ENCODE measurements at regions not wholly inside any gene's neighbourhood (a gene's known extent, or its start where the extent isn't known, plus 50 kb on each side); places are given as distances from the start of the nearest gene placed in this dataset.
A peak's percentile ranks its signal among the peaks of the same experiment; 100 is the strongest.

DNA sequence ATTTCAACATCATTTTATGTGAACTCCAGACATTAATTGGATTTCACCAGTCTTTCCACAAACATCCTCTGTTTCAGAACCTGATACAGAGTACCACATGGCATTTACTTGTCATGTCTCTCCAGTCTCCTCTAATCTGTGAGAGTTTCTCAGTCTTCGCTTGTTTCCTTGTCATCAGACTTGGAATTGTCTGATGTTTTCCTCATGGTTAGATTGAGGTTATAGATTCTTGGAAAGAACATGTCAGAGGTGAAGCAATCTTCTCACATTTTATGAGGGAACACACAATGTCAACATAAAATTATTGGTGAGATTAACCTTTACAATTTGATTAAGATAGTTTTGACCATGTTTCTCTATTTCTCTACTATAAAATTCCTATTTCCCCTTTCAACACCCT is 74.9 kb upstream of the TMPRSS15 start:
- ATAC-seq (peak; percentile 55), DNase-seq (no peak)
- no peak overlapping the region for H3K4me3 ChIP-seq
- TF ChIP-seq, protein P1, sequence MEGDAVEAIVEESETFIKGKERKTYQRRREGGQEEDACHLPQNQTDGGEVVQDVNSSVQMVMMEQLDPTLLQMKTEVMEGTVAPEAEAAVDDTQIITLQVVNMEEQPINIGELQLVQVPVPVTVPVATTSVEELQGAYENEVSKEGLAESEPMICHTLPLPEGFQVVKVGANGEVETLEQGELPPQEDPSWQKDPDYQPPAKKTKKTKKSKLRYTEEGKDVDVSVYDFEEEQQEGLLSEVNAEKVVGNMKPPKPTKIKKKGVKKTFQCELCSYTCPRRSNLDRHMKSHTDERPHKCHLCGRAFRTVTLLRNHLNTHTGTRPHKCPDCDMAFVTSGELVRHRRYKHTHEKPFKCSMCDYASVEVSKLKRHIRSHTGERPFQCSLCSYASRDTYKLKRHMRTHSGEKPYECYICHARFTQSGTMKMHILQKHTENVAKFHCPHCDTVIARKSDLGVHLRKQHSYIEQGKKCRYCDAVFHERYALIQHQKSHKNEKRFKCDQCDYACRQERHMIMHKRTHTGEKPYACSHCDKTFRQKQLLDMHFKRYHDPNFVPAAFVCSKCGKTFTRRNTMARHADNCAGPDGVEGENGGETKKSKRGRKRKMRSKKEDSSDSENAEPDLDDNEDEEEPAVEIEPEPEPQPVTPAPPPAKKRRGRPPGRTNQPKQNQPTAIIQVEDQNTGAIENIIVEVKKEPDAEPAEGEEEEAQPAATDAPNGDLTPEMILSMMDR (IDR thresholded peaks at IDR 0.05) = no peak
- no peaks in the 10 kb centered on the region for H3K4me1 ChIP-seq (ENCODE audit: low read depth)
- H3K9me3 ChIP-seq = no peaks in the 10 kb centered on the region
- no peaks in the 10 kb centered on the region for H3K36me3 ChIP-seq (ENCODE audit: low read depth)
- intact Hi-C loops (cut with DNase I, micrococcal nuclease) = no loop called here

DNA sequence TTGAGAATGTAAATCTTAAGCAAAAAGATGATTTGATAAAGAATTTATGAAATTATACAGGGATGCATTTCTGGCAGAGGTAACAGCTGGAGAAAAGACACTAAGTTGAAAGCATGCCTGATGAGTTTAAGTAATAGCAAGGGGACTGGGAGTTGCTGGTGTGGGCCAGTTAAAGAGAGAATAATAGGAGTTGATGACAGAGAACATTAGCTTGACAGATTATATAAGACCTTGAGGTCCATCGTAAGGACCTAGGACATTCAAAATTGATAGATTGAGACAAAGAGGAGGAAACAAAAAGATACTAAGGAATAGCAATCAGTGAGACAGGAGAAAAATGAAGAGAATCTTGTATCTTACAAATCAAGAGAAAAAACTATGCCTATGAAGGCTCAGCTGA is 84.7 kb upstream of the TMPRSS15 start:
- DNase-seq = no peak
- TF ChIP-seq, protein P1 (IDR thresholded peaks at IDR 0.05) = no peak
- Histone ChIP-seq H3K4me3 (no peak overlapping the region), H3K4me1 (ENCODE audit: low read depth) (no peaks in the 10 kb centered on the region), H3K9me3 (no peaks in the 10 kb centered on the region), H3K36me3 (ENCODE audit: low read depth) (no peaks in the 10 kb centered on the region)
- no peak for ATAC-seq
- intact Hi-C loops (cut with DNase I, micrococcal nuclease) = no loop called here

DNA sequence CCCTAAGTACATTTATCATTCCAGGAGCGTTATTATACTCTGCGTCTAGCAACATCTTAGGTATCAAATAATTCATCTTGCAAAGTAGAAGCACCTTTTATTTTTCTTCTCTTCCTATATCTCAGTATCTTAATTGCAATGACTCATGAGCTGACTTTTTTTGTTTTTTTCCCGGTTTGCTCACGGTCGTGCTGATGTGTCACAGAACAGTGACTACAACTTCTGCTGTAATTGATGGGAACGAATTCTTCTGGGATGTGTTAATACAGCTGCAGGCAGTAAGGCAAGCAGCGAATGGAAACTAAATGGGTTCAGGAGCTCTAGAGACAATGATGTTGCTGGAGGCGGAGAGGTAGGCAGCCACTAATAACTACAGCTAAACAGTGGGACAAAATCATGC is 89.8 kb upstream of the TMPRSS15 start:
- no peaks in the 10 kb centered on the region for H3K4me1 ChIP-seq (ENCODE audit: low read depth)
- intact Hi-C loops (cut with DNase I, micrococcal nuclease) = no loop called here
- no peak overlapping the region for H3K4me3 ChIP-seq
- DNase-seq = no peak
- no peak for ATAC-seq
- no peaks in the 10 kb centered on the region for H3K36me3 ChIP-seq (ENCODE audit: low read depth)
- TF ChIP-seq, protein P1 (IDR thresholded peaks at IDR 0.05) = no peak
- H3K9me3 ChIP-seq = no peaks in the 10 kb centered on the region

DNA sequence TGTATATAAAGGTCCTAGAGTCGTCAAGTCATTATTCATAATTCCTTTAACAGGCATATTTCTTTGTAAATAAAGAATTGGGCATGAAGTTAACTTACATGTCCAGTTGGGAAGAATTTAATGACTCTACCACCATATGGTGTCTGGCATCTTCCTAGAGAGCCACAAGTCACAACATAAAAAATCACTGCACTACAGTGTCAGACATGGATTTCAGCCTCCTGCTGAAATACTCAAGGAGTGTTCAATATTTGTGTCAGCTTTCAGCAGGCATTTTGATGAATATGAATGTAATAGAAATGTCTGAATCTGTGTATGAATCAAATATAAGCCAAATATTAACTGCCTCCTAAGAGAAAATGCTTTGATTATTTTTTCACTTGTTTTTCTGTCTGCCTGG is 91.9 kb upstream of the TMPRSS15 start:
- intact Hi-C loops (cut with DNase I, micrococcal nuclease) = no loop called here
- Histone ChIP-seq H3K9me3 (no peaks in the 10 kb centered on the region), H3K36me3 (ENCODE audit: low read depth) (no peaks in the 10 kb centered on the region), H3K4me1 (ENCODE audit: low read depth) (no peaks in the 10 kb centered on the region), H3K4me3 (no peak overlapping the region)
- TF ChIP-seq, protein P1 (IDR thresholded peaks at IDR 0.05) = no peak
- ATAC-seq = no peak
- DNase-seq = no peak

DNA sequence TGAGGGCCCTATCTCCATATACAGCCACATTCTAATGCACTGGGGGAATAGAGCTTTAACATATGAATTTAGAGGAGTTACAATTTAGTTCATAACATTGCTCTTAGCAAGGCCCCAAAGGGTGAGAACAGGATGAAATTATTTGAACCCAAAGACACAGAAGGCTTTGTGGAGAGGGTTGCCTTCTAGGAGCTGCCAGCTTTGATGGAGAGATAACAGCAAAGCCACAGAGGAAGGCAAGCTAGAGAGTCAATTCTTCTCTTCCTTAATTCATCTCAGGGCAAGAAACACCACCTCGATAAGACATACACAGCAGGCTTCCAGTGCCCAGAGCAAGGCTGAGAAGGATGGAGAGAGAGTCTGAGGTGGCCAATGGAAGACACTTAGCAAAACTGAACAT is 94.8 kb upstream of the TMPRSS15 start:
- Histone ChIP-seq H3K9me3 (no peaks in the 10 kb centered on the region), H3K36me3 (ENCODE audit: low read depth) (no peaks in the 10 kb centered on the region), H3K4me3 (no peak overlapping the region), H3K4me1 (ENCODE audit: low read depth) (no peaks in the 10 kb centered on the region)
- TF ChIP-seq, protein P1 (IDR thresholded peaks at IDR 0.05) = no peak
- intact Hi-C loops (cut with DNase I, micrococcal nuclease) = no loop called here
- no peak for DNase-seq
- no peak for ATAC-seq

DNA sequence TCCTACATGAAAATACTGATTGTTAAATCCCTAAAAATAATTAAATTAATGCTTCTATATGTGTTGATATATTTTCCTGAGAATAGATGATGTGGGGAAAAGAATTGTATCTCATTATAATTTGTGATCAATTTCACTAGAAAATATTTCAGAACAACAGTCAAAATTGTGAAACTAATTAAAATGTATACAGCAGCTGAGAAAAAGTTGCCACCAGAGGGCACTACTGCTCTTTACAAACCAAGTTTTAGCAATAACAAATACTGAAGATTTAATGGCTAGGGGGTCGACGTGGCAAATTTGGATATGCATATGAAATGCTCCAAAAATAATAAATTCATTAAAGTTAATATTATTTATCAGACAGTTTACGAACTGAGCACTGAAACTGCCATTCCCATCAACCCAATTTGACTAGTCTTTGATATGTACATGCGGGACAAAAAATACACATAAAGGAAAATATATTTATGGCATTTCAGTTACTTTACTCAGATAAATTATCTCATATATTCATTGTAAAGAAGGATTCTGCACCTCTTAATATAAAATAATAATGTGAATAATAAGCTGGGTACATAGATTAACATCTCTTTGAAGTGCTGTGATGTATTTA is 96.3 kb upstream of the TMPRSS15 start:
- H3K36me3 ChIP-seq (ENCODE audit: low read depth) = no peaks in the 10 kb centered on the region
- no peaks in the 10 kb centered on the region for H3K9me3 ChIP-seq
- no peaks in the 10 kb centered on the region for H3K4me1 ChIP-seq (ENCODE audit: low read depth)
- no peak overlapping the region for H3K4me3 ChIP-seq
- peak in 1 of 3 donors; percentile 81 for DNase-seq
- ATAC-seq = no peak
- TF ChIP-seq, protein P1 (IDR thresholded peaks at IDR 0.05) = peak; percentile 32
- intact Hi-C loops (cut with DNase I, micrococcal nuclease) = no loop called here
